GM21529 (cell line): ENCODE measurements at regions not wholly inside any gene's neighbourhood (a gene's known extent, or its start where the extent isn't known, plus 50 kb on each side); places are given as distances from the start of the nearest gene placed in this dataset.
"Not testable (repeated sequence)": the region's sequence is repeated elsewhere in the genome, so short reads cannot be mapped to it uniquely, and the experiment has no call there.

ENCODE experiments used
- ATAC-seq: cut with Tn5 transposase; IDR thresholded peaks from one replicate; pipeline ENCODE4 v1.9.1; 2021; ENCODE audit not compliant: unreplicated experiment

DNA sequence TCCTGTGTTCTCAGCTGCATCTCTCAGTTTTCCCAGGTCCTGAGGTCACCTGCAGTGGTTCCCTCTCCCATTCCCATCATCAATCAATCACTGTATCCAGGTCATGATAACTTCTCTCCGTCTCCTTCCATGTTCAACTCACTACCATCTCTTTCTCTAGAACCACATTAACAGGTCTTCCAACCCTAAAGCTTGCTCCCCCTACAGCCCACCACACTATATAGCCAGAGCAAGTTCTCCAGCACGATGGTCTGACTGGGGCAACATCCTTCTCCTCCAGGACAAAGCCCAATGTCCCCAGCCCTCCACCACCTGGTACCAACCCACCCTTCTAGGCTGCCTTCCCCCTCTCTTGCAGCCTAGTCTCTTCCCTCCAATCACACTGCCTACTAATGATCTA lies 241.6 kb downstream of the CDK5RAP2 start:
- ATAC-seq: no peak

DNA sequence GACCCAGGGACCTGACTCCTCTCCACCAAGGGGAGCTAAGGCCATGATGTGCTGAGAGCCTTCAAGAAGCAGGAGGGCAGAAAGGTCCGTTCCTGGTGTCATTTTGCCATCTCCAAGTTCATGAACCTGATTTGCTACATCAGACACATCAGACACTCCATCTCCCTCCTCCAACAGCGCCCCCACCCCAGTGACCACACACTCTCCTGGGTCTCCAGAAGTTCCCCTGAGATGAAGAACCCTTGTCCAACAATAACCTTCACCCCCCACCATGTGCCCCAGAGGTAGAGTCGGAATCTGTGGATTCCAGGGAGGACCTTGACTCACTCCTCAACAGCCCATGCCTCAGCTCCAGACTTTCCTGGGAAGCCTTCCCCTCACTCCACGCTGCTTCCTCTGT lies 242.8 kb downstream of the CDK5RAP2 start:
- ATAC-seq: no peak

DNA sequence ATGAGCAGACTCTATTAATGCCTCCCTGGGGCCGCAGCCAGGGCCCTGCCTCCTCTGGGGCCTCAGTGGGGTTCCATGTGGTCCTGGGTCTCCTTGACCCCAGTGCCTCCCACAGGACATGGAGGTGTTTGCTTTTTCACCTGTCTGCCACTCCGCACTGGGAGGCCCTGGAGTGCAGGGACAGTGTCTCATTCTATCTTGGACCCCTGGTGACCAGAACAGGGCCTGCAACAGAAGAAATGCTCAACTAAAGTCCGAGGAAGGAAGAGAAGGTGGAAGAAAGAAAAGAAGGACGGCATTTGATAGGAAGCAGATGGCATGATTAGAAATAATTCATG lies 243.2 kb downstream of the CDK5RAP2 start:
- ATAC-seq: no peak

DNA sequence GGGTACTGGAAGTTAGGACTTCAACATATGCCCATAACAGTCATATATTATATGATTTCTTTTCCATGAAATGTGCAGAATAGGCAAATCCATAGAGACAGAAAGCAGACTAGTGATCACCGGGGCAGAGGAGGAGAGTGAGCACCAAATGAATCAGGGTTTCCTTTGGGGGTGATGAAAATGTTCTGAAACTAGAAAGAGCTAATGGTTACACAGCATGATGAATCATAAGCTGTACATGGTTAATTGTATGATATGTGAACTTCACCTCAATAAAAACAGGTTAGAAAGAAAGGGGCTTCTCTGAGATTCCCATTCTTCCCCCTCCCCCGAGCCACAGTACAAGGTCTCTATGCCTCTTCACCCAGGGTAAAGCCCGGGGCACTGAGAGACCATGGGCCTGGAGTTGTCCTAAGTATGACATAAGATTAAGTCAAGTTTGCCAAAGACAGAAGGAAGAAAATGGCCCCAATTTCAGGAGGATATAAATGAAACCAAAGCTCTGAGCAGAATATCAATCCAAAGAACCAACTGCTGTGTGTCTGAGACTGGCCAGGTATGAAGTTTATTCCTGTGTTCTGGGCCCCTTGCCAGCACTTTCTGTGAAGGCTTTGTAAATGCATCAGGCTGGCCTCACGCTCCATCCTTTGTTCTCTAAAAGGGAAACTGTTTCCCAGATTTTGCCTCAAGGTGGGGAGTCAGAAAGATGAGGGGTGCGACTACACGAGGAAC lies 243.8 kb downstream of the CDK5RAP2 start:
- ATAC-seq: no peak

DNA sequence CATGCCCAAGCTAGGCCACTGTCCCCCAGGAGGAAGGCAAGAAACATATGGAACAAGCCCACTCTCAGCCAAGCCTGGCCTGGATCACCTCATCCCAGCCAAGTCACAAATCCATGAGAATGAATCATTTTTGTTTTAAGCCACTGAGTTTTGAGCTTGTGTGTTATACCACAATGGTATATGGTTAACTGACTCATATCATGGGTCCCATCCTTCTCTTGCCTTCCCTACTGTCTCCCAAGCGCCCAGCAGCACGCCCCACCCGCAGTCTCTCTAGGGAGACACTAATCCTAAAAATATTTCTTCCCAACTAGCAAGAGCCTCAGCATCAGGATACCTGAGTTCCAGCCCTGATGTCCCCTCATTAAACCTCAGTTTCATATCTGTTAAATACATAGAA lies 248.1 kb downstream of the CDK5RAP2 start:
- ATAC-seq: no peak

DNA sequence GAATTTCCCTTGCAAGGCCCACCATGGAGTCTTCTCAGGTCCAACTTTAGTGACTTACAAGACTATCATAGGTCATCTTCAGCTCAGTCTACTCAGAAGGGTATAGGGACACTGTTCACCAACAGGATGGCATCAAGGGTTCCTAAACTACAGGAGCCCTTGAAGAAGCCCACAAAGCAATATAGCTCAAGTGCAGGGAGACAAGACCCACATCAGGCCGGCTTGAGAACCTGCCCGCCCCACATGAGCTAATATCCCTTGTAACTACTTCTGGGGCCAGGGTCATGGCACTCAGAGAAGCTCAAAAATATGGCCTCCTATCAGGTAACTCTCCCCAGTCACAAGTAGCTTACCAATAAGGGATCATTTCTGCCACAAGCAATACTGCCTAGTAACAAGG lies 249.9 kb downstream of the CDK5RAP2 start:
- no peak for ATAC-seq

DNA sequence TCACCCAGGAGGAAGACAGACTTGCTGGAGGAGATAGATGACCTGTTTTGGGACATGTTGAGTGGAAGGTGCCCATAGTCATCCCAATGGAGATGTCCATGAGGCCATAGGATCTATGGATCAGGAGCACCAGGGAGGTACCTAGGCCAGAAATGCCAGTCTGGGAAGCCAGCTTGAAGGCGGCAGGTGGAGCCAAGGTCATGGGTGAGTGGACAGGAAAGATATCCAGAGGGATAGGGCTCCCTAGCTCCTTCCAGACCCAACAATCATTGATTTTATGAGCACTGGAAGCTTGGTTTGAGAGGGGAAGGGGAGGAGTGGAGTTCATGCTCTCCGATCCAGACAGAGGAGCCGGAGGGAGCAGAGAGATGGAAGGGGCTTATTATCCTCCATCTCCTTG lies 252.6 kb downstream of the CDK5RAP2 start:
- ATAC-seq: no peak

DNA sequence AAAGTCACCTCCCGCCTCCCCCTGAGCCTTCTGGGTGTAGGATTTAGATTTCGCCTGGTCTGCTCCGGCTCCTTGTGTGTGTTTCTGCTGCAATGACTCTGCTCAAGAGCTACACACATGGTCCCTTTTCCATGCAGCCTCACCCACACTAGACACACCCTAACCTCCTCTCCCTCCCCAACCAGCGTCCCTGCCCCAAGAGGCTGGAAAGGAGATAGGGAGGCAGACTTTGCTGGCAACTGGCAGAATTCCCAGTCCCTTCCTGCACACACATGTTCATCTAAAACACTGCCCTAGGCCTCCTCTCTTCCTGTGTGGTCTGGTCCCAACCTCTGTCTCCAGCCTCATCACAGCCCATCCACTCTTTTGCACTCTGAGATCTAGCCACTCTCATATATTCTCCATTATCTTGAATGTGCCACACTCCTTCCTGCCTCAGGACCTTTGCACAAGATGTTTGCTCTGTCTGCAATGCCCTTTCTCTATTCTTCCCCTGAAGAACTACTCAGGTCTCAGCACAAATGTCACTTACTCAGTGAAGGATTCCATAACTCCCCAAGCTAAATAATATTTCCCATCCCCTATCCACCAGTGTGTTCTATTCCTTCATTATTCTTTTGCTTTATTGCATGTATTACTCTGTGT lies 253.8 kb downstream of the CDK5RAP2 start:
- ATAC-seq: no peak

DNA sequence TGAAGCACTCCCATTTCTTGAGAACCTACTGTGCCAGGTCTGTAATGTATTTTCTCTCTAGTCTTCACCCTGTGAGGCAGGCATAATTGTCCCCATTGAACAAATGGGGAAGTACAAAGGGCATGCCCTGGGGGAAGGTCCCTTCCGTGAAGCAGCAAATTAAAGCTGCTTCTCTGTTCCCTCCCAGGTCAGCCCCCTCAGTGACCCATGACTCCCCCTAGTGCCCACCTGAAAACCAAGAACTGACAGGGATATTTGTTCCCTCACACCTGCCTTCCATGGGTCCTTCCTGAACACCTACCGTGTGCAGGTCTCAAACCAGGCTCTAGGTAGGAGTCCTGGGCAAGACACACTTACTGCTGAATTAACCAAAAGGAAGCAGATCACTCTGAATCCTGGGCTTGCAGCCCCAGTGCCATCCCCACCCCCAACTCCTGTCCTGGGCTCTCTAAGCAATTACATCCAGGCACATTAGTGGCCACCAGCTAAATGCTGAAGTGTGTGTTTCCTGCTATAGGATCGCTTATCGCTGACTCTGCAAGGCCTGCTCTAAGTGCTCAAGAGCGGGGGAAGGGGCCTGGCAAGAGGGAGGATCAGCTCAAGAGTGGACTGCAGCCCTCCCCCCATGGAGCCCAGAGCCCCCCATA lies 254.8 kb downstream of the CDK5RAP2 start:
- ATAC-seq: peak; percentile 71

DNA sequence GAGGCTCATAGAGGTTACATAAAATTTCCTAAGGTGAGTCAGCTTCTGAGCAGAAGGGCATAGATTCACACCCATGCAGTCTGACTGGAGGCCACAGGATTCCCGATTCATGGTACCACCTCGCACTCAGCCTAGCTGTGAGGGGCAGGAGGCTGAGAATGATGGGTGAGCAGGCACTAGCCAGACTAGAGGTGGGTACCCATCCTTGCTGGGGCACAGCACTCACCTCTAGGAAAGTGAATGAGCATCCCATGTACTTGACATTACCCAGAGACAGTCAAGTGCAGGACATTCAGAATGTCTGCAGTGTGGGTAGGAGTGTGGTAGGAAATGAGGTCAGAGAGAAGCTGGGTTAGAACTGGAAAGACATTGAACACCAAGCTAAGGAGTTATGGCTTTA lies 255.5 kb downstream of the CDK5RAP2 start:
- no peak for ATAC-seq

DNA sequence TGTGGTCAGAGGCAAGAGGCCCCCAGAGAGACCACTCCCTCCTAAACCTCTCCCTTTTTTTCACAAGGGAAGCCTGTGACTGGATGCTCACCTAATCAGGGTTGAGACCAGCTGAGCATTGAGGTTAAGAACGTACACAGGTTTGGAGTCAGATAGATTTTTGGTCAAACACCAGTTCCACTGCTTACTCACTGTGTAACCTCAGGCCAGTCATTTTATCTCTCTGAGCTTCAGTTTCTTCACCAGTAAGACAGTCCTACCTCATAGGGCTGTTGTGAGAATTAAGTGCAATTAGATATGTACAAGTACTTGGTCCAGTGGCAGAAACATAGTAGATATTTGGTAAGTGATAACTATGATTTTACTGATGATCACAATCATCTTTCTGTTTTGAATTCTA lies 256.8 kb downstream of the CDK5RAP2 start:
- no peak for ATAC-seq

DNA sequence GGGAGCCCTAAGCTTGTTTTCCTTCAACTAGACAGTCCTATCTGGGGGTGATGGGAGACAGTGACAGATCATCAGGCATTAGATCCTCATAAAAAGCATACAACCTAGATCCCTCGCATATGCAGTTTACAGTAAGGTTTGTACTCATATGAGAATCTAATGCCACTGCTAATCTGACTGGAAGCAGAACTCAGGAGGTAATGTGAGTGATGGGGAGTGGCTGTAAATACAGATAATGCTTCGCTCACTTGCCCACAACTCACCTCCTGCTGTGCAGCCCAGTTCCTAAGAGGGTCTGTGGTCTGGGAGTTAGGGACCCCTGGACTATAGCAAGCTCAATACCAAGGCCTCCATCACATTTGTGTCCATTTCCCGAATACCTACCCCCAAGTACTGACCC lies 260.5 kb downstream of the CDK5RAP2 start:
- no peak for ATAC-seq

DNA sequence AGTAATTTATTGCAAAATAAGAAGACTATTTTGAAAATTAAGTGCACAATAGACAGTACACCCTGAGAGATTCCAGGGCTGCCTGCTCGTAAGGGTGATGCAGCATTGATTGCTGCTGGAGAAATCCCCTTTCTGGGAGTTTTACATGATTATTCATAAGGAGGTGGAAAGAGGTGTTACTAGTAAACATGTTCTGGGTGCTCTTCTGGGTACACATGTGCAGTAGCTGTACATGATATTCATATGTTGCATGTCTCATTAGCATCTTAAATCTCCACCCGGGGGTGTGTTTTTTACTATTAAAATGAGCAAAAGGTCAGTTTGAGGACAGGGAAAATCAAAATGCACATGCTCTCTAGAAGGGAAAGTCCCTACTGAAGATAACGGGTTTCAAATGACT lies 264.8 kb downstream of the CDK5RAP2 start:
- no peak for ATAC-seq

DNA sequence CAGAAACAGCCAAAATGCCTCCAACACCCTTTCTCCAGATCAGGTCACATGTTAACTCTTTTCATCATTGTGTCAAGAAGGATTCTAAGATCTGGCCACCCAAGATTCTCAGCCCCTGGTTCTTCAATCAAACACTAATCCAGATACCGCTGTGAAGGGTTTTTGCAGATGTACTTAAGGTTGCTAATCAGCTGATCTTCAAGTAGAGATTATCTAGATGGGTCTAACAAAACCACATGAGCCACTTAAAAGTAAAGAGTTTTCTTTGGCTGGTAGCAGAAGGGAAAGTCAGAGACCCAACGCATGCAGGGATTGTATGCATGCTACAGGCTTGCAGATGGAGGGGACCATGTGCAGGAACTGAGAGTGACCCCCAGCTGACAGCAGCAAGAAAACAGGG lies 267.9 kb downstream of the CDK5RAP2 start:
- no peak for ATAC-seq

DNA sequence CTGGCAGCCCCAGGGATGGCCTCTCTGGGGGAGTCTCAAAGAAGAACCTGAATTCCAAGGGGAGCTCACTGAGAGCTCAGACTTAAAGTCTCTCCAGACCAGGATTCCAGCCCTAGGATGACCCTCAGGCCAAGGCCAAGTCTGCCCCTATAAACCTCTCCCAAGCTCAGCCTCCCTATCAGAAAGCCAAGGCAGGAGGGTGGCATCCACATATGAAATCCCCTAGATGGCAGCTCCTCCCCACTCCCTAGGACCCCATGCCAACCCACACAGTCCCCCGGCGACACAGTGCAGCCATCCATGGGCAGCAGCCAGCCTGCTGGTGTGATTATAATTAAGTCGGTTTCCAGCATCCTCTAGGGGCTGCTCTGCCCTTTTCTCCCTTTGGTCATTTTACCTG lies 269.9 kb downstream of the CDK5RAP2 start:
- ATAC-seq: no peak

DNA sequence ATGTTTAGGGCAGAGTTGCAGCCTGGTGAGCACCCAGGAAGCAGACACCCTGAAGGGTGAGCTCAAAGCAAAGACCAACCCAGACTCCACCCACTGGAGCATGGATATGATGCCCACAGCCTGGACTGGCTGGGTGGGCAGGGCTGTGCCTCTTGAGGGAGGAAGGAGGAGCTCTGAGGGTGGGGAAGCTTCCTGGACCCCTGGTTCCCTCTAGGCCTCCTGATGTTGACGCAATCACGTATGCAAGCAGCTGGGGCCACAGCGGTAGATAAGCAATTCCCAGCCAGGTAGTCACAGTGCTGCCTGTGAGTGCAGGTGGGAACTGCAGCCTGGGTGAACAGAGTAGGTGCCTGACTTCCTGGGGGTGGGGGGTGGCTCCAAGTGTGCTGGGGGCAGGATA lies 271.5 kb downstream of the CDK5RAP2 start:
- ATAC-seq: no peak

DNA sequence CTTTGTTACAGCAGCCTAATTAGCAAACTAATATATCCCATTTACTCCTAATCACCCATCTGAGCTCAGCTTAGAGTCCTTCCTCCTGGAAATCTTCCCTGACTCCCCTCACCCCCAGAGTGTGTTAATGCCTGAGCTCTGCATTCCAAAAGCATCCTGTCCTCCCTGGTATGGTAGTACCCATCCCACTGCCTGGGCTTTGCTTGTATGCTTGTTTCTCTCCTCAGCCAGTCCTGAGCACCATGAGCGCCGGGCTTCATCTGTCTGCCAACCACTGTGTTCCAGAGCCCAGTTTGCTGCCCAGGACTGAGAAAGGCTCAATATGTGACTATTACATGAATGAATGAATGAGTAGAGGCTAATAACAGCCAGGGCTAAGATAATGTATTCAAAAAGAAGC lies 272.4 kb downstream of the CDK5RAP2 start:
- no peak for ATAC-seq

DNA sequence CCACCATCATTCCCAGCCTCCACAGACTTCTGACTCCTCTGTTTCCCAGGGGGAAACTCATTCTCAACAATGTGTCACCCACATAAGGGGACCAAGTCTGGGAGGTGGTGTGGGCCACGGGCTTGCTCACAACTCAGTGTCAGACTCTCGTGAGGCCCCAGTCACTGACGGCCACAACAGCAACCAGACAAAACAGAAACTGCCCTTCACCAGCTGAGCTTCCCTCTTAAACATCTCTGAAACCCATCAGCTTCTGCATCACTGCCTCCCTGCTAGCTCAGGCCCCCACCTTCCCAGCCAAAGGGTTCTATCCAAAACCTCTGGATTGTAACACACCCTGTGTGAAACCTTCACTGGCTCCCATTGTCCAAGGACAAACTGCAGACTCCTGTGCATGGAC lies 273.4 kb downstream of the CDK5RAP2 start:
- no peak for ATAC-seq

DNA sequence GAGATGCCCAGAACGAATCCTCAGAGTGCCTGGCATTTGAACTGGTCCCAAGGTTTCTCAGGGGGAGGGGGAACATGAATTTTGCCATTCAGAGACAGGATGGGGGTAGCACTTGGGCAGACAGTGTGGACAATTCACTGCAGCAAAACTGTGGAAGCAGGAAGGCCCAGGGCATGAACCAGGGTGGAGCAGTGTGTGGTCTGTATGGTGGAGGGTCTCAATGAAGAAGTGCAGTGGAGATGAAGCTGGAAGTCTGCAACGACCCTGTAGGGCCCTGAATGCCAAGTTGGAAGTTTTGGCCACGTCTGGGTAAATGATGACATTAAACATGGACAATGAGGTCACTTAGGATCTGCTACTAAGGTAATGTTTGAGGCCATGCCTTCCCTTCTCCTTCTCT lies 273.9 kb downstream of the CDK5RAP2 start:
- ATAC-seq: no peak

DNA sequence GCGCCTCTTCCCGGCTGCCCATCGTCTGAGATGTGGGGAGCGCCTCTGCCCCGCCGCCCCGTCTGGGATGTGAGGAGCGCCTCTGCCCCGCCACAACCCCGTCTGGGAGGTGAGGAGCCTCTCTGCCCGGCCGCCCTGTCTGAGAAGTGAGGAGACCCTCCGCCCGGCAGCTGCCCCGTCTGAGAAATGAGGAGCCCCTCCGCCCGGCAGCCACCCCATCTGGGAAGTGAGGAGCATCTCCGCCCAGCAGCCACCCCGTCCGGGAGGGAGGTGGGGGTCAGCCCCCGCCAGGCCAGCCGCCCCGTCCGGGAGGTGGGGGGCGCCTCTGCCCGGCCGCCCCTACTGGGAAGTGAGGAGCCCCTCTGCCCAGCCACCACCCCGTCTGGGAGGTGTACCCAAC lies 275.1 kb downstream of the CDK5RAP2 start:
- not testable (repeated sequence) for ATAC-seq

DNA sequence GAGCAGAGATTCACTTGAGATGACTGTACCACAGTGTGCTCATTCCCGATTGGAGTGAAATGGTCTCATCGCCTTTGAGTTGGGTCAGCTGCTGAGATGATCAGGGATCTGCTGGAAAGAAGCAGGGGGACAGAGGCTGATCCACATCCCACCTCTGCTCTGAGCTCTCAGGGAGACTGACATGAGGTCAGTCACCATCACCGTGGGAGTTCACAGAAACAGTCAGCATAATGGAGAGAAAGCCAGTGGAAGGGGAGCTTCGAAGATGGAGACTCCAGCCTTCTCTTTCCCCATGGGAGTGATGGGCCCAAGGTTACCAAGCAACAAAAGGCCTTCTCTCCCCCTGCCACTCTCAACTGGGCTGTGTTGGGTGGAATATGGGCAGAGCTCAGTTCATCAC lies 276.4 kb downstream of the CDK5RAP2 start:
- ATAC-seq: no peak

DNA sequence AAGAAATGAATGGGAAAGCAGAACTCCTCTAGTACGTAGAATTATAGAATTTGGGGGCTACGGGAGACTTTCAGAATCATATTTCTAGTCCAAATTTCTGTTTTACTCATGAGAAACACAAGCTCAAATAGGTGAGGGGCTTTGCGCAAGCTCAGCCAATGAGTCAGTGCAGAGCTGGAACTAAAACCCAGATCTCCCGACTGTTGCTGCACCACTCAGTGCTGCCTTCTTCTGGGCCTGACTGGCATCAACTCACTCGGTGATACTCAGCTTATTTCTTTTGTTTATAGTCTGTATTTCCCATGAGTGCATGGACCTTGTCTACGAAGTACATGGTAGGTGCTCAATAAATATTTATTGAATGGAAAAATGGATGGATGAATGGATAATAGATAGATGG lies 280.2 kb downstream of the CDK5RAP2 start:
- no peak for ATAC-seq

DNA sequence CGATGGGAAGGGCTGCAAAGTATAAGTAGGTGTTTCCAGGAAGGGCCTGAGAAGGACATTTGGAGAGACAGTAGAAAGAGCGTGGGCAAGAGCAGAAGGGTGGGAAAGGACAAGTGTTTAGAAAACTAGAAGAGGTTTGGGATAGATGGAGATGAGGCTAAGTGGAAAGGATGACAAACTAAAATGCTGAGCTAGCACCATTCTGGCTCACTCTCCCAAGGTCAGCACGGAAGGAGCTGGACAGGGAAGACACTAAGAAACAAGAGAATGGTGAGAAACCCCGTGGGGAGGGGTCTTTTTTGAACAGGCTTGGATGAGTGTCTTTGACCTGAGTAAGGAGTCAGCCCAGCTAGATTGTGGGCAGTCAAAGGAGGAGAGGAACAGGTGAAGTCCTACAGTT lies 286.0 kb downstream of the CDK5RAP2 start:
- no peak for ATAC-seq
